ENCODE measurements at regions not wholly inside any gene's neighbourhood (a gene's known extent, or its start where the extent isn't known, plus 50 kb on each side); places are given as distances from the start of the nearest gene placed in this dataset.

- DNase-seq (ENCODE audit: low read depth), result no peak
- TF ChIP-seq CTCF (IDR thresholded peaks at IDR 0.05; ENCODE audit: control insufficient read depth, extremely low read depth, insufficient read depth), result no peak
- H3K4me3 ChIP-seq (ENCODE audit: low read depth, low read length), result no peak overlapping the region
Observed at GRCh38 chr2:66679442-66679841, 244.5 kb downstream of the MEIS1 start.

GRCh38 chr2:66682476-66682875 is 247.6 kb downstream of the MEIS1 start:
- no peak for DNase-seq (ENCODE audit: low read depth)
- TF ChIP-seq CTCF (IDR thresholded peaks at IDR 0.05; ENCODE audit: control insufficient read depth, extremely low read depth, insufficient read depth), result no peak
- no peak overlapping the region for H3K4me3 ChIP-seq (ENCODE audit: low read depth, low read length)

GRCh38 chr2:66683064-66683463 is 248.1 kb downstream of the MEIS1 start:
- no peak for DNase-seq (ENCODE audit: low read depth)
- no peak overlapping the region for H3K4me3 ChIP-seq (ENCODE audit: low read depth, low read length)
- TF ChIP-seq CTCF (IDR thresholded peaks at IDR 0.05; ENCODE audit: control insufficient read depth, extremely low read depth, insufficient read depth), result no peak

GRCh38 chr2:66683599-66683998 is 248.7 kb downstream of the MEIS1 start:
- TF ChIP-seq CTCF (IDR thresholded peaks at IDR 0.05; ENCODE audit: control insufficient read depth, extremely low read depth, insufficient read depth), result no peak

GRCh38 chr2:66684289-66684688 is 249.4 kb downstream of the MEIS1 start:
- no peak for TF ChIP-seq CTCF (IDR thresholded peaks at IDR 0.05; ENCODE audit: control insufficient read depth, extremely low read depth, insufficient read depth)
- H3K4me3 ChIP-seq (ENCODE audit: low read depth, low read length), result no peak overlapping the region
- DNase-seq (ENCODE audit: low read depth), result no peak

More at GRCh38 chr2:66683599-66683998, 248.7 kb downstream of the MEIS1 start:
- H3K4me3 ChIP-seq (ENCODE audit: low read depth, low read length), result no peak overlapping the region
- no peak for DNase-seq (ENCODE audit: low read depth)

- H3K4me3 ChIP-seq (ENCODE audit: low read depth, low read length), result no peak overlapping the region
- DNase-seq (ENCODE audit: low read depth), result no peak
- TF ChIP-seq CTCF (IDR thresholded peaks at IDR 0.05; ENCODE audit: control insufficient read depth, extremely low read depth, insufficient read depth), result no peak
Observed at GRCh38 chr2:66686755-66687154, 251.8 kb downstream of the MEIS1 start.

- DNase-seq (ENCODE audit: low read depth), result no peak
- H3K4me3 ChIP-seq (ENCODE audit: low read depth, low read length), result no peak overlapping the region
- no peak for TF ChIP-seq CTCF (IDR thresholded peaks at IDR 0.05; ENCODE audit: control insufficient read depth, extremely low read depth, insufficient read depth)
Observed at GRCh38 chr2:66688951-66689350, 254.0 kb downstream of the MEIS1 start.

All from LNCaP clone FGC (cell line).